HG03571 (cell line): ENCODE measurements at regions not wholly inside any gene's neighbourhood (a gene's known extent, or its start where the extent isn't known, plus 50 kb on each side); places are given as distances from the start of the nearest gene placed in this dataset.
"Not testable (repeated sequence)": the region's sequence is repeated elsewhere in the genome, so short reads cannot be mapped to it uniquely, and the experiment has no call there.

ENCODE experiments used
- ATAC-seq: cut with Tn5 transposase; IDR thresholded peaks from one replicate; pipeline ENCODE4 v1.9.1; 2021; ENCODE audit not compliant: unreplicated experiment

DNA sequence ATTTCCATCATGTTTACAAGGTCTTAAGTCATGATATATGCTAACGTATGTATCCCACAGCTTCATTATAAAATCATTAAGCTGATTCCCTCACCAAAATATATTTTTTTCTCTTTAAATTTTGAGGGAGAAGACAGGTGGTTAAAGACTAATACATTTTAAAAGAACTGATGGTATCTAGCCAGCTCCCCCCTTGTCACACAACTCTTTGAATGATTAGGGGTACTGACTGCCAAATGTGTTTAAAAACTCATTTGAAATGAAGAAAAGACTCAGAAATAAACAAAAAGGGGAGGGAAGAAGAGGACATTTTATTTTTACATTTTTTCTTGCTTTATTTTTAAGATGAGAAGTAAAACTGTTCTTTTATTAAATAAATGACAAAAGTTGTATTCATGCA lies 805.3 kb downstream of the SATB2 start:
- no peak for ATAC-seq

DNA sequence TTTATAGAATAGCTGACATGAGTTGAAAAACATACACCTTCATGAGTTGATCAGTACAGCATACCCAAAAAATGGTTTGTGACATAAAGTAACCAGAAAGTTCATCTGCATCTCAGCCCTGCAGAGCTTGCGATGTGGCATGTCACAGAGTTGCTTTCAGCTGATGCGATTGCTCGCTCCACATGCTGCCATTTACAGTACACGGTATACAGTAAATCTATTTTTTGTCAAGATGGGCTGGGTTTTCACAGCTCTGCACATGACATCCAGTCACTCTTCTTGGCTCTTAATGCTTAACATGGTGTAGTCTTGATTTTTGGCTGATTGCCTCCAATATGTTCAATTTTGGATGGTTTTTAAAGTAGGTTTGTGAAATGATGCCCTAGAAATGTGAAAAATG lies 811.9 kb downstream of the SATB2 start:
- ATAC-seq = no peak

DNA sequence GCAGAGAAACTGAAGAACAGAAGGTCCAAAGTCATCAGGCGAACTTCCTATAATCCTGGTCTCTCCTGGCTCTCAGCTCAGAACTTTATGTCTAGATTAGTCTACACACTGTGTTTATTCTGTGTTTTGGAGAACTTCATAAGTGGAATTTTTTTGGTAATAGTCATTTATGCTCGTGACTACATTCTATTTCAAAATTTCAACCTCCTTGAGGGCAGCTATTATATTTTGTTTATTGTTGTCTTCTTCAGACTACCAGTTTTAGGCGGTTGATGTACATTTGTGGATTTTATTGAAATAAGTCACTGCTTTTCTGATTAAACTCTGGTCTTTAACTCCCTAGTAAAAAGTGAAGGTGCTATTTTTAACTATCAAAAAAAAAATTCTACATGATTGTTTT lies 816.6 kb downstream of the SATB2 start:
- ATAC-seq = no peak

DNA sequence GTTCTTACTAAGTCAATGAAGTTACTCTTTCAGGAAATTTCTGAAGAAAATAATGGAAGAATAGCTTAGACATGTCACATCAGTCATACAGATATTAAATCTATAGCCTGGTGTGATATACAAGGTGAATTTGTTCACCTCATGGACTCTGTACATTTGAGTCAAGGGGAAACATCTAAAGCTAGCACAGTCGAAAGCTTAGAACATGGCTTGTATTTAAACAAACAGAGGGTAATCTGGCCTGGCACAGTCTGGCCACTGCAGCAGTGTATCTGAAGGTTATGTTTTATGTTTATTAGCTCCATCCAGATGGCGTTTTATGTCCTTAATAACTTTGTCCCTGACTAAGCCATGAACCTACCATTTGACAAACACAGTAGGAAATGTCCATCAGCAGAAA lies 817.3 kb downstream of the SATB2 start:
- no peak for ATAC-seq

DNA sequence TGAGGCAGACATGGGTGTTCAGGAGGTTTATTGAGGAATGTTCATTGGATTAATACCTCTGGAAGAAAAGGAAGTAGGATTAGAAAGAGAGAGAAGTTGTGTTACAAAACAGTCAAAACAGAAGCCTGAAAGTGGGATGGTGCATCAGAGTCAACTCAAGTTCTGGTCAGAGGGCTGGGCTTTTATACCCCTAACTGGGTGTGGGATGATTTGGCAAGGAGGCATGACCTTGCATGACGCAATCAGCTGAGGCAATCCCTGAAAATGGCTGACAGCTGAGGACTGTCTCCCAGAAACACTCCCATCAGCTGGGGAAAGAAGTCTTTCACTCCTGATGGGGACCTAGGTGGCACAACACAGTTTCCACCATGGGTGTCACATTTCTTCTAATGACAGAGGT lies 818.2 kb downstream of the SATB2 start:
- no peak for ATAC-seq

DNA sequence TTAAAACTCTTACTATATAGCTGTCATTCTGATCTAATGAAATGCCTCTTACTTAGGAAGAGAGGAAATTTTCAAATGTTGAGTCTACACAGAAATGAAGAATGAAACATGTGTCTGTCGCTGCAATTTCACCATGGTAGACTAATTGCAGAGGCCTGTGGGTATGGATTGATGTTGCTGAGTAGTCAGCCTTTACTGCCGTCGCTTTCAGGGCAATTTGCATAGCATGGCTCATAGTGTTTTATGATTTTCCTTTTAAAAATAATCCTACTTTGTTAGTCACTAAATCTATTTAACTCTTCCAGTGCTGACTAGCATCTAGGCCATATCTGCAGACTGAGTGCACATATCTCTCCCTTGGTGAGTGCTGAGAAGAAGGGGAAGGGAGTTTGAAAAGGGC lies 819.2 kb downstream of the SATB2 start:
- no peak for ATAC-seq

DNA sequence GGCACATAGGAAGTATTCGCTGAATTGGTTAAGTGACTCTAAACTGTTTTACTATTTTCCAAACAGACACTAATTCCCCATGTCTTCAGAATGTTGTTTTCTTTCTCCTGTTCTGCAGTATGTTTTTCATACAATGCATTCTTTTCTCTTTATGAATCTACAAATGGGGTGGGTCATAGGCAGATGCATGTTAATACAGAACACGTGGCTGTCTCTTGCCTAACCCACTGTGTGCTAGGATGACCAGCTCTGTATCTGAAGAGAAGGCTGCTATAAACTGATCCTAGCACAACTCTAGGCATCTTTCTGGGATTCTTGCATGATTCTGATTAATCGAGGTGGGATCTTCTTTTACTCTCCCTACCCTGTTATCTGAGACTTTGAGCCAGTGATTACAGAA lies 826.0 kb downstream of the PLCL1 start:
- ATAC-seq = no peak

DNA sequence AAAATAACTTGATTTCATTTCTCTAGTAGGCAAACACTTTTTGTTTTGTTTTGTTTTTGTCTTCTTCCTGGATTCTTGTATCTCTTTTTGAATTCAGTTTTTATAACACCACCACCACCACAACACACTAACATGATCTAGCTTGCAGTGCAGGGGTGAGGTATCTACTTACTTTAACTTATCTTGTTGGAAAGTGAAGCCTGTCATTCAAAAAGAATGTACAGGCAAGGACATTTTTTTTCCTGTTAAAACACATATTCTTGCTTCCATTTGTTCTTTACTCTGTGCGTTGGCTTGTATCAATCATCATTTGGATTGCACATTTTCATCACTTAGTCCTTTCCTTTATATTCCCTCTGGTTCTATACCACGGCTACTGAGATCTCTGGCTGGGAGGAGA lies 824.2 kb downstream of the PLCL1 start:
- no peak for ATAC-seq

DNA sequence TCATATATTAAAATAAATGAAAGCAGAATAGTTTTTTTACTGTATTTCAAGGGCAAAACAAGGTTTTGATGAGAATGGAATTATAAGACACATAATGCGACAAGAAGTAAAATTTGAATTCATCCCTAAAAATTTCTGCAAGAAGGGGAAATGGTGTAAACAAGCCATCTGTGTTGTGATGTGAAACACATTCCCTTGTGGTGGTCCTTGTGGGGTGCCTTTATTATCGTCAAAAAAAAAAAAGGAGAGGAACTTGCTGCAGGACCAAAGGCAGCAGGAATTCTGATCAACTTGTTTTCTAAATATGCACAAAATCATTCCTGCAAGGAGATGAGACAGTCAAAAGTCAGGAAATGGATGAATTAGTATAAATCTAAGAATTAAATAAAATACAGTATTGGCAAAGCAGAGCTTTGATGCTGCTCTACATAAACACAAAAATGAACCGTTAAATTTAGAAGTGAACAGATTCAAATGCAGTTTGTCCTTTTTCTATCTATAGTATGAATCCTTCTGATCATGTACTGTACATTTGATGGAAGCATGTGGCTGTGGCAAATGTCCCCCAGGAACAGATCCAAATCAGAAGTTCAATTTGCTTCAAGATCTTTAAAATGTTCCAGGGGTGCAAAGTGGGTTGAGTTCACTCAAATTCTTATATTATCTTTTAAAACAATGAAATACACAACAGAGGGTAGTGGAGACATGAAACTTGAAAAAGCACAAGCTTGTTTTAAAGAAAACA lies 818.8 kb downstream of the PLCL1 start:
- no peak for ATAC-seq

DNA sequence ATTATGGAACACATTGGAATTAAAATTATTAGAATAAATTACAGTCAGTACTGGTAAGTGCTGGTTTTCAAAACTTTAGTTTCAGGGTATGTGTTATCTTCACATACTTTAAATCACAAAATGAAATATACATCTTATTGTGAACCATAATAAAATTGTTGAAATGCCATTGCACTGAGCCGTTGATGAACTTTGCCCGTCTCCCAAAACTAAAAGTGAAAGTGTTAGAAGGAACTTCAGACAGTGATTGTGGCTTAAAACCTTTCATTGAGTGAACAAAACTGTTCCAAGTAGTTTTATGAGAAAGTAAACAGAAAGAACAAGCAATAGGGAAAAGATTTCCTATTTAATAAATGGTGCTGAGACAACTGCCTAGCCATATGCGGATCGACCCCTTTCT lies 811.6 kb downstream of the PLCL1 start:
- ATAC-seq = no peak

DNA sequence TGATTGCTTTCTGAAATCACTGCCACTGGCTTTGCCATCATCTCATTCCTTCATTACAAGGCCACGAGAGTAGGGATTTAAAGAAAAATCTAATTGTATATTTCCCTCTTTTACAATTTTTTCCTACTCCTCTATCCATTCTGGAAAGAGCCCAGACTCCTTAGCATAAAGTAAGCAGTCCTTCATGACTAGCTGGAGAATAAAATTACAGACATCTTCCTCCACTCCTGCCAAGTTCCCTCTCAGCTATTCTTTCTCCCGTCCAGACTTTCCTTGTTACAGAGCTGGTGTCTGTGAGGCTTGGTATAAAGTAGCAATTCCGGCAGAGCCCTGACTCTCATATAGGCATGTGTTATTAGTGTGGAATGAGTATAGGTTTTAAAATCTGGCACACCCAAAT lies 806.8 kb downstream of the PLCL1 start:
- ATAC-seq = no peak

DNA sequence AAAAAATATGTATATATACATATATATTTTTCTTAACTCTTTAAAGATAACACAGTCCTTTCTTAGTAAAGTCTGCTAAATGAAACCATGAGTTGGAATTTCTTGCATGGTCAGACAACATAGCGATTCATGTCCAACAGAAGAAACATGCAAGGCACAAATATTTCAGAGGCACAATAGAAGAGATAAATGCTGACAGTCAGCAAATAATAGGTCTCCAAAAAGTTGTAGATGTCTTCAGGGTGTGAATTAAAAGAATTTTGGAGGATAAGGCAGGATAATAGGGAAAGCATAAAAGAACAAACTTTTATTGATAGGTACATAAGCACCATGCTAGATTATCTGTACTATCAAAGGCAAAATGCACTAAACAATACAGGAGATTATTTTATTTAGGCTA lies 800.2 kb downstream of the PLCL1 start:
- no peak for ATAC-seq

DNA sequence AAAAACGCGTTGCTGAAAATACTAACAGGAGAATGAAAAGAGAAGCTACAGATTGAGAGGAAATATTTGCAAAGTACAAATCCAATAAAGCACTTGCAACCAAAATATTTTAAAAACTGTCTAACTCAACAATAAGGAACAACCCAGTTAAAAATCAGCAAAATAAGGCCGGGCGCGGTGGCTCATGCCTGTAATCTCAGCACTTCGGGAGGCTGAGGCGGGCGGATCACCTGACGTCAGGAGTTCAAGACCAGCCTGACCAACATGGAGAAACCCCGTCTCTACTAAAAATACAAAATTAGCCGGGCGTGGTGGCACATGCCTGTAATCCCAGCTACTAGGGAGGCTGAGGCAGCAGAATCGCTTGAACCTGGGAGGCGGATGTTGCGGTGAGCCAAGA lies 798.6 kb downstream of the PLCL1 start:
- ATAC-seq = not testable (repeated sequence)

DNA sequence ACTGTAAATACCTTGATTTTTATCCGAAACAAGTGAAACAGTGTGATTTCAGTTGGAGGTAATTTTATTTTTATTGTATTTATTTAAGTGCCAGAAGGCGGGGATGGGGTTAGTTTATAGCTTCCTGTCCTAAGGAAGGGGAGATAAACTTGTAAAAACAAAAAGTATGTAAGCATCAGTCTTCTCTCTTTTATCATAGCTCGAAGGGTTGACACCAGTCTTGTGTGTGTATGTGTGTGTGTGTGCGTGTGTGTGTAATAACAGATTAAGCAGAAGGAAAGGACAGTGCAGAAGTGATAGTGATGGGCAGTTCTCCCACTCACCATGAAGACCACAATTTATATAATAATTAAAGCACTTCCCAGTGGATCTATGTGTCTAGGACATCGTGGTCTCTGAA lies 793.3 kb downstream of the PLCL1 start:
- no peak for ATAC-seq

DNA sequence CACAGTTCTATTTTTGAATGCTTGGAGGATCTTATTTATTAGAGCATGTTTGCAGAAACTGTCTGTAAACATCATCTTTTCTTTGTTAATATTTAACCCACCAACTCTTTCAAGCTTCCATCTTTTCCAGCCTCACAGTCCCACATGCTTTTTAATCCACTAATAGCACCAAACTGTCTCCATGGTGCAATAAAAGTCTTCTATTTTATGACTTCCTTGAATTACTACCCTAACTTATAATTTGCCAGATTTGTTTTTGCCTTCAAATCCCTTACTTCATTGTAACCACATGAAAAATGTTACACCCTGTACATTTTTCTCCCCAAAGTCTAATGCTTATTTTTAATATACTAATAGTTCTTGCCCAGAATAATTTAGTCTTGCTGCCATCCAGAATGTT lies 792.6 kb downstream of the PLCL1 start:
- no peak for ATAC-seq

DNA sequence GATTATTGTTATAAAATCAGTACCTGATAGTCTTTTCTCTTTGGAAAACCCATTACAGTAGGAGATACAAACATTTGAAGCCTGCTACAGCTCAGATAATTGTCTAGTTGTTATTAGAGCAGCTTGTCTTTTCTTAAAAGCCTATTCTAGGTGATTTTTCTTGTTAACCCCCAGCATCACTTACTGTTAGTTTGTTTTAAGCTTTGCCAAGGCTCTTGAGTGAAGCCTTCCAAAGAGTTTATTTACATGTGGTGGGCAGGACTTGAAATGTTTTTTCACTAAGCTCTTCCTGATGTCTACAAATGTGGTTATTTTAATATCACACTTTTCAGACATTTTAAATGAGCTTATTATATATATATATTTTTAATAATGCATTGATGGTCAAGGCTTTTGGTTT lies 791.3 kb downstream of the PLCL1 start:
- ATAC-seq = no peak

DNA sequence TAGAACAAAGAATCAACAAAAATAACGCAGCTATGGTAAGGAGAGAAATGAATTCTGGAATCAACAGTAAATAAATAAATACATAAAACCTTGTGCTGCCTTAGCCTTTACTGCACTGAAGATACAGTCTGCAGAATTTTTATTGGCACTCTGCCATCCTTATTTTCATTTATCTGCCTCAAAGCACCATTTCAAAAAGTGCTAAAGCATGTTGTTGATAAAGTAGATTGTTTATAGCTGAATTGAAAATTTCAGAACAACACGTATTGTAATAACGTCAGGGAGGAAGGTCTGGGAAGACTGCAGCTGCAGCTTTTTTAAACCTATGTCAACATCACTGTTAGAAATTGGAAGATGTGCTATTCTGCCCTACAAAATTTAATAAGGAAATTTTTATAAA lies 787.2 kb downstream of the PLCL1 start:
- no peak for ATAC-seq

DNA sequence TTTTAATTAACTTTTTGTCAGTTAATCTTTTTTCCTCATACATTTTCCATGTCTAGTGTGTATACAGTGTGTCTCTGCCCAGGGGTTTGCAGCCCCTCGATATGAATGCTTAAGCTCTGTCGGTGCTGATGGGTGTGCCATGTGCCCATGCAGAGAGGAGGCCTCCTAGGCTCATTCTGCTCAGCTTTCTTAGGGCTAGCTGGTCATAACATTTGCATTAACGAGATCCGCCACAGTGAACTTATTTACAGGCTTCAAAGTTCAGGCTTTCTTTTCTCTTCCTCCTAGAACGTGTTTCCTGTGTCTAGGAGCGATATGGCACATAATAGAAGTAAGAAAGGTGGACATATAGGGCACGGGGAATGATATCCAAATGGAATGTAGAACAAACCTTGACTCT lies 783.3 kb downstream of the PLCL1 start:
- ATAC-seq = no peak

DNA sequence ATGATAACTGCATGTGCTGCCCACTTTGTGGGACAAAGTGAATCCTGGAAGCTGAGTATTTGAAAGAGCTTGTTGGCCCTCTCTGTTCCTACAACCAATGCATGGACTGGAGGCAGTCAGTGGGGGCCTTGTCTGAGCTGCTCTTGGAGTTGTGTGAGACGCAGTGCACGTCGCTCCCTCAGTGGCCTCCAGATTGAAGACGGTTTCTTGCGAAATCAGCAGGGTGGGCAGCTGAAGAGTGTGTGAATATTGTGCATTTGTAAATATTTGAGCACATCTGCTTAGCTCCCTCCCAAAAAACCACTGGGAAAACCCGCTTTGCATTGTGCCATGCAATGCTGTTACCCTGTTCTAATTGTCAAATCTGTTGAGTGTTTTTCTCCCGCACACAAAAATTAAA lies 782.8 kb downstream of the PLCL1 start:
- ATAC-seq = no peak

DNA sequence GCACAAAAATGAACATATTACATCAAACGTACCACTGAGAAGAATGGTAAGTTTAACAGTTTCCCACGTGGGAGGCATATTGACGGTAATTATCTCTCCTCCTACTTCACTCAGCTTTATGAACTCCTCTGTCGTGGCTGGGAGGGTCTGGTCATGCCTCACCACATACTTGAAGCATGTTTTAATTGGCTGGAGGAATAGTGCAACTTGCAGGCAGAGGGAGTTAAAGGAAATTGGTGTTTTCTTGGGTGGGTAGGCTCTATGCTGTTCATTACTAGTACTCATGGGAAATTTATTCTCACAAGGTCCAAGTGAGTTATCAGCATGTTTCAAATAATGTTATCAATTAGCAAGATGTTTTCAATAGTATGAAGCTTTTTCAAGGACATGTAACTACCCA lies 767.0 kb downstream of the PLCL1 start:
- no peak for ATAC-seq

DNA sequence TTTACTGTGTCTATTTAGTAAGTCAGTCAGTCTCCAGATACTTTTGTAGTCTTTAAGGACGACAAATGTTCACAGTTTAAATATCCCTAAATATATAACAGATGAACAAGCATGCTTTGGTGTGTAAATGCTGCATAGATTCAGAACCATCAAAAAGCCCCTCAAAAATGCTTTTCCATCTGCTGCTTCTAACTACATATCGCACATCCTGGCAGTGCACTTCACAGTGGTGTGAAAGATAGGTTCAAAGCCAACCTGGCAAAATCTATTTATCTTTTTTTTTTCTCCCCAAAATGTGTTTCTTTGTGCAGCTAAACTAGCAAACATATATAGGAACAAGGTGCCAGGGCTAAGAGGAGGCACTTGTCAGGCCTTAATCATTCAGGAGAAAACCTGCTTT lies 753.8 kb downstream of the PLCL1 start:
- ATAC-seq = no peak

DNA sequence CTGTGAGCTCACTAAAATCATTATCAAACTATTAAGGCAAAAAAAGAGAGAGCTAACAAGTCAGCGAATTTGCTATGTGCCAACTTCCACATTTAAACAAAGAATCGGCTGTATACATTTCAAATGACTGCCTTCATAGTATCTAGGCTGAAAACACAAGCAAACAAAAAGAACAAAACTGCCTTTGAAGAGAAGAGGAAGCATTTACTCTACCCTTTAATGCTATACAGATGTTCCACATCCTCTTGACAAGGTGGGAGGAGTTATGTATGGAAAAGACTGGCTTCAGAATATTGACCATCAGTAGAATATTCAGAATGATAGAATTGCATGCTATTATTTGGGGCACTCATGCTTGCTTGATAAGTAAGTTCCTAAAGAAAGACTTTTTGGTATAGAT lies 741.7 kb downstream of the PLCL1 start:
- ATAC-seq = no peak

DNA sequence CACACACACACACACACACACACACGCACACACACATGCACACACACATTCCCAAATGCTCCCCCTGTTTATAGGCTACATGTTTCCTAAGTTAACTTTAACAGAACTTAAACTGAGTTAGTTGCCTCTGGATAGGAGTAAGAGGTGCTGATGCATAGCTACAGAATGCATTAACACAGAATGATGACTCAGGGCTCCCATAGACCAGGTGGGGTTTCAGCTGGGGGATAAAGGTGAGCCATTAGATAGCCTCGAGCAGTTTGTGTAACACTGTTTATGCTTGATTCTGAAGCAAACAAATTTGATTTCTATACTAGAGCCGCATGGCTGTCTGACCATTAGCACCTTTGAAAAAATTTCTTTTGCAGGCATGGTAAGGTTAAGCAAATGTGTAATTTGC lies 741.0 kb downstream of the PLCL1 start:
- ATAC-seq = no peak

DNA sequence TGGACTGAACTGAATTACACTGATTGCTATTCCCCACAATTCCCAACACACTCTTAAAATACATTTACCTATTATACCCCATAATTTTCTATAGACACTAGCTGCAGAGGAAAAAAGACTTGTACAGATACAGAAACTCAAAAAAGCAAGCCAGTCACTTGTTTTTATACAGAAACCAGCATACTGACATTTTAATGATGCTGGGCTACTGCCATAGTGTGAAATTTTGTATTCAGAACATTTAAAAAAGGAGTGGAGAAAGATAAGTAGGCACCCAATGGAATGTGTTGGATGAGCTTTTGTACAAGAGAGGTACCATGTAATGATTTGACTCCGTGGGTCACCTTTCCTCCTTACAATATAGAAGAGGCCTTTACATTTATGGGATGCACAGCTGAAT lies 740.1 kb downstream of the PLCL1 start:
- ATAC-seq = no peak
